ENCODE measurements at regions not wholly inside any gene's neighbourhood (a gene's known extent, or its start where the extent isn't known, plus 50 kb on each side); places are given as distances from the start of the nearest gene placed in this dataset.

DNA sequence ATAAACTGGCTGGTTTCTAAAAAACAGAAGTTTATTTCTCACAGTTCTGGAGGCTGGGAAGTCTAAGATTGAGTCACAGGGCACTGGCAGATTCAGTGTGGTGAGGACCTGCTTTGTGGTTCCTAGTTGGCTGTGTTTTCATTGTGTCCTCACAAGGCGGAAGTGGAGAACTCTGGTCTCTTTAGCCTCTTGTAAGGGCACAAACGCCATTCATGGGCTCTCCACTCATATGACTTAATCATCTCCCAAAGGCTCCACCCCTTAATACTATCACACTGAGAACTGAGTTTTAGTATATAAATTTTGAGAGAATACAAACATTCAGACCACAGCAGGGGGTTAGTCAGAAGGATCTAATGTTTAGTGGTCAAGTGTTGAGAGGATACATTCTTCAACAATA is 208.2 kb downstream of the SEC61B start:
- no peak for DNase-seq (ENCODE audit: extremely low read depth in 1 of 2, low read depth in 1 of 2)

DNA sequence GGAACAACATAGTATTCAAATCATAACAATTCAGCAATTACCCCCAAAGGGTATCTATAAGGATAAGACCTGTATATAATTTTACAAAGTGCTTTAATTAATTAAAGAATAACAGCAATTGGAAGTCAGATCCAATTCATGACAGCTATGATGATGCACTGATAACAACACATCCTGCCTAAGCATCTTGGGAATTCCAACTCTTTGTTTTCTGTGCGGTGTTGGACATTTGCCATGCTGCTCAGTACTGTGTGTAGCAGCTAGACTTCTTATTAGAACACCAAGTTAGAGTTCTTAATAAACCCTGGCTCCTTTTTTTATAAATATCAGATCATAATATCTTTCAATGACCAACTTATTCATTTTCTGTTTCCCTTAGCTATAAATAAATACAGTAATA is 209.0 kb downstream of the SEC61B start:
- no peak for DNase-seq (ENCODE audit: extremely low read depth in 1 of 2, low read depth in 1 of 2)

DNA sequence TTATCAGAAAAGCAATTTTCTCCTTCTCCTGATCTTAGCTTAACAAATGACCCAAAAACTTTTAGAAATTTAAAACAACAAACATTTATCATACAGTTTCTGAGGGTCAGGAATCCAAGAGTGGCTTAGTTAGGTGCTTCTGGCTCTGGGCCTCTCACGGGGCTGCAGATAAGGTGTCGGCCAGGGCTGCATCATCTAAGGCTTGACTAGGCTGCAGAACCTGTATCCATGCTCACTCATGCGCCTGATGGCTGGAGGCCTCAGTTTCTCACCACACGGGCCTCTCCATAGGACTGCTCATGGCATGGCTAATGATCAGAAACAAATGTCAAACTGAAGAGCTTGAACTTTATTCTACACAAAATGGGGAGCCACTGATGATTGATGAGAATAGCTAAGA is 210.0 kb downstream of the SEC61B start:
- no peak for DNase-seq (ENCODE audit: extremely low read depth in 1 of 2, low read depth in 1 of 2)

DNA sequence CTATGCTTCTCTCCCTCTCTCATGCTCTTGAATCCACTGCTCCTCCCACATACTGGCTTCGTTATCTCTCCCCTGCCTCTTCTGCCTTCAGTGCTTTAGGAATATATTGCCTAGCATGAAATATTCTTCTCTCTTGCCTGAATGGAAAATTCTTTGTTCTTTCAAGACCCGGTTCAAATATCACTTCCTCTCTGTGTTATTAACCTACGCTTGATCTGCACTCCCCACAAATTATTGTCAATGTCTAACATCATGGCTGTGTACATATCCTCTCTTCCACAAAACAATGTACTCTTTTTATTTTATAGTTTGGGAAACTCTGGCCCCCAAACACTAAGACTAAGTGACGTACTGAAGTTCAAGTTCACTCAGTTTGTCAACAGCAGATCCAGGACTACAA is 211.0 kb downstream of the SEC61B start:
- DNase-seq (ENCODE audit: extremely low read depth in 1 of 2, low read depth in 1 of 2), result no peak

DNA sequence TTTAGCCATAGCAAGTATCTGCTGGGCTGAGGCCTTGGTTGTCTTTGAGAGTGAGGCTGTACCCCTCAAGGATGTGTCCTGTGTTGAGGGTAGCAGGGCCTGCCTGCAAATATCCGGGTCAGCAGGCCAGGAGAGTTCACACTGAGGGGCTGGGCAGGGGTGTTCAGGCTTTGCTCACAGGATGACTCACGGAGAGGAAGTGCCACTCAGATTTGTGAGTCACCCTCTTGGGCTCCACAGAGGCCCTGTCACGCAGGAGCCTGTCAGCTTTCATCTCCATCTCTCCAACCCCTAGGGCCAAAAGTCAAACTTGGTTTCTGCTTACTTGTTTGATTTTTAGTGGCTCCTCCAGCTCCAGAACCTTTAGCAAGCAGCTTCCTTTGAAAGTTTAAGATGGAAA is 211.5 kb downstream of the SEC61B start:
- peak; percentile 45 to 71 for DNase-seq (ENCODE audit: extremely low read depth in 1 of 2, low read depth in 1 of 2)

DNA sequence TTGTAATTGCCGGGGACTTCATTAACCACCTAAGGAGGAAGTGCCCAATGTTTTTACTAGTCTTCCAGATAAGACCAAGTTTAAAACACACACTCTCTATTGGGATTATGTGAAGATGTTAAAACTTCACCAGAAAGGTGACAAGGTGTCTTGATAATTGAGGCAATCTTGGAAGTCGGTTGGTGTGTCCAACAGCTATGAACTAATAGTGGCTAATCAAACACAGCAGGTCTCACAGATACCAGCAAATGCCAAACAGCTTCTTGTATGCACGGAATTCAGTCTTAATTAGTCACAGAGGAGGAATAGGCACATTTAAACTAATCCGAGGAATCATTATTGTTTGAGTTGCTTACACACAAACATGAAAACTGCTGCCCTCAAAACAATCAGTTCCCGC is 214.5 kb downstream of the SEC61B start:
- no peak for DNase-seq (ENCODE audit: extremely low read depth in 1 of 2, low read depth in 1 of 2)

DNA sequence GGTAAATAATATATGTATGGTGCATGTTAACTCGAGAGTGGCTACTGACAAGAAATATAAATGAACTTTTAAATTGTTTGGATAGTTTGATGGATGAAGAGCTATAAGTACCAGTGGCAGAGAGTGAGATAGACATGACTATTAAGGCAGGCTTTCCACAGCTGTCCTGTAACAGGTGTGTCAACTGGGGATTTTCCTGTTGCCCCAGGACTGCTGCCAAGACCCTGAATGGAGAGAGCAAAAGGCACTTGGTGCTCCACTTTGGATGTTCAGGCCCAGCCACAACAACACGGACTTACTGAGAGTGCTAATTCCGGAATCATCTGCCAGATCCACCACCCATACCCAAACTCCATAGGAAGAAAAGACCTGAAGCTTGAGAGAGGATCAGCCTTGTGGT is 215.1 kb downstream of the SEC61B start:
- DNase-seq (ENCODE audit: extremely low read depth in 1 of 2, low read depth in 1 of 2), result no peak

DNA sequence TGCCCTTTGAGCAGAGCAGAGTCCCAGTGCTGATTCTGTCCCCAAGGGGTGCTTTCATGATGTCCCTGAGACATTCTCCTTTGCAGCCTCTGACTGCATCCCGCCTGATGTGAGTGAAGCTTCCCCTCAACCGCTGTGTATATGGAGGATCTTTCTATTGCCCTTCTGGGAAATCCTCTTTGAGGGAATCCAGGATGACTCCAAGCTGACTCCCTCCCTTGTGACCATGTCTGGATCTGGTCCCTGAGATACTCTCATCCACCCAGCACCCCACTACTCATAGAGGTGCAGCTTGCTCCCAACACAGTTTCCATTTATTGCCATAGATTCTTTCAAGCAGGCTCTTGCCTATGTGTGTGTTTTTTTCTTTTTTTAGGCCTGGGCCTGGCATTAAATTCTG is 216.5 kb downstream of the SEC61B start:
- DNase-seq (ENCODE audit: extremely low read depth in 1 of 2, low read depth in 1 of 2), result no peak

DNA sequence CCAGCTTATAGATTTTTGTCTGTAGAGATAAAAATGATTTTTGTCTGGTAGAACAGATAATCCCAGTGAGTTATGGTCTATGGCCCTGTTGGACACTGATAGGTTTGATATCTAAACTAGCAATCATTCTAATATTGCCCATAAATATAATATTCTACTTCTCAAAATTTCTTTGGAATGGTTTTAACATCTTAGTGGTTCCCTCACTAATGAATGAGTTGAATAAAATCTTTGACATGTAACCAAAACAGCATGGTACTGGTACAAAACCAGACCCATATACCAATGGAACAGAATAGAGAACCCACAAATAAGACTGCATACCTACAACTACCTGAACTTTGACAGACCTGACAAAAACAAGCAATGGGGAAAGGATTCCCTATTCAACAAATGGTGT is 219.7 kb downstream of the SEC61B start:
- DNase-seq (ENCODE audit: extremely low read depth in 1 of 2, low read depth in 1 of 2), result no peak

DNA sequence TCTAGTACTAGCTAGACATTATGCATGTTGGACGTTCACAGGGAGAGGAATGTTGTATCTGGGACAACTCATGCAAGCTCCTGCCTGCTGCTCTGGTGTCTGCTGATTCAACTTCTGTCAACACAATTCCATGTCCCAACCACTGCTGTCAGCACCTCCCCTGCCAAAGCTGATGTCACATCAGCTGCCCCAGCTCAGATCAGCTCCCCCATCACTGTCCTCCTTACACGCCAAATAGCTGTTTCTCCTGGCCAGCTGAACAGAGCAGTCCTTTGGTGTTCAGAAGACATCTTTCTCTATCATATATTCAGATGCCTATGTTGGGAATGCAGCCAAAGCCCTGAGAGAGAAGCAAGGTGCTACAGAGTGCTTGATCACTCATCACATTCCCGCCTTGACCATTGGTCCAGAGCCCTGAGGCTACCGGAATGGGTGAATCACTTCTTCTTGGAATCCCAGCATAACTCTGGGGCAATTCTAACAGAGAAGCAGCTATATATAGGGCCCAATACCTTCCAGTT is 223.3 kb downstream of the SEC61B start:
- DNase-seq (ENCODE audit: extremely low read depth in 1 of 2, low read depth in 1 of 2), result no peak

DNA sequence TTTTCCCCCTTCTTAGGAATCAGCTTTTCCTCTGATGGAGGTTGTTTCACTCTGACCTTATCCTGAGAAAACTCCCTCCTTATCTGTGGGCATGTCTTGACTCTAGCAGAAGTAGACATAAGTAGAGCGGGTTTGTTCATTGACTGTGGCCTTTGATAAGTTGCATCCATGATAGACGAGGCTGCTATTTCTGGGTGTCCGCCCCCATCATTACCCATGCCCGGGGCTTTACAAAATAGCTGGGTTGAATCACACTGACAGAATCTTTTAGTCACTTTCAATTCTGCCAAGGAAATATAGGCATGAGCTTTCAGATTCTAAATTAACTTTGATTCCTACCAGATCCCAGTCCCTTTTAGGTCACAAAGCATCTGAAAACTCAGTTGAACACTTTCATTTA is 223.8 kb downstream of the SEC61B start:
- no peak for DNase-seq (ENCODE audit: extremely low read depth in 1 of 2, low read depth in 1 of 2)

DNA sequence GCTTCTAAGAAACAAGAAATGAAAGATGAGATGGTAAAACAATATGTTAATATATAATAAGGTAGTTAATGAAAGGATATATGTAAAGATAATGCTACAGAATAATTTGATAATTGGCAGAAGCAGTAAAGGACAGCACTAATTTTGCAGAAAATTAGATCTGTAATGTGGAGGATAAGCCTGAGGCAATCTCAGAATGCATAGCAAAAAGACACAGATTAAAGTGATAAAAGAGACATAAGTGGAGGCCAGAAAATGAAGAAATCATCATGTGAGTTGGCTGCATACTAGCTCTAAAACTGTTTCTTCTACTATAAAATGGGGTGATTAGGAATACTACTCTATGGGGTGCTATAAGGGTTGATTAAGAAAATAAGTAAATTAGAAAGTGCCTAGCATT is 225.9 kb downstream of the SEC61B start:
- DNase-seq (ENCODE audit: extremely low read depth in 1 of 2, low read depth in 1 of 2), result no peak

DNA sequence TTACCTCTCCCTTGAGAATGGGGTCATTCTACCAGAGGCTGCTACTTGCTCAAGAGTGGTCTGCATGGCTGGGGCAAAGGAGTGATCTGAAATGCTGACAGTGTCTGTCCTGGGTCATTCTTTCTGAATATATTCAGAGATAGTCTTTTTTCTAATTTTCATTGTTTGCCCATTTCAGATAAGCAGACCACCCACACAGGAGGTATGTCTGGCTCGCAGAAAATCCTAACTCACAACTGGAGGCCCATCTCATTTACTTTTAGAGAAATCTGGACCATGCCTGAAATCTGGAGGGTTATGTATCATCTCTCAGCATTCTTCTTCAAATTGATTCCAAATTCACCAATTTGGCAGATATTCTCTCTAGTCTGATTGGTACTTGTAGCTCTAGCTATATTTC is 227.6 kb downstream of the SEC61B start:
- DNase-seq (ENCODE audit: extremely low read depth in 1 of 2, low read depth in 1 of 2), result no peak

DNA sequence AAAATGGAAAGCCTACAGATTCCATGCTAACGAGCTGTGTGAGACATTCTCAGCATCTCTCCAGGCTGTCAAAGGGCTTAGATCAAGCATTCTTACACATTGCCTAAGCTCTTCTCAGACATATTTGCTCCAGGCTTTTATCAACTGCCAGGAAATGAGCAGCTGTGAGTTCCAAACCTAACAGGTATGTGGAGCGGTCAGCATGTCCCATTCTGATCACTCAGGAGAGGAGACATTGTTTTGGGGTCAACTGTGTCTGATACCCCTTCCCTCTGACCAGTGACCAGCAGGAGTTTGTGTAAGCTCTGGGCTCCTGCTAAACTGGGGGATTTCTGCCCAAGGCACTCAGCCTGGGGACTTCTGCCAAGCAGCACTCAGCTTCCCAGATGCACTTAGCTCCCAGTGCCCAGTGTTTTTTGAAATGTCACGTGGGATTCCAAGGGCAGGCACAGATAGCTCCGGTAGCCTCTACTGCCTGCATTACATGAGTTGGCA is 229.1 kb downstream of the SEC61B start:
- no peak for DNase-seq (ENCODE audit: extremely low read depth in 1 of 2, low read depth in 1 of 2)

DNA sequence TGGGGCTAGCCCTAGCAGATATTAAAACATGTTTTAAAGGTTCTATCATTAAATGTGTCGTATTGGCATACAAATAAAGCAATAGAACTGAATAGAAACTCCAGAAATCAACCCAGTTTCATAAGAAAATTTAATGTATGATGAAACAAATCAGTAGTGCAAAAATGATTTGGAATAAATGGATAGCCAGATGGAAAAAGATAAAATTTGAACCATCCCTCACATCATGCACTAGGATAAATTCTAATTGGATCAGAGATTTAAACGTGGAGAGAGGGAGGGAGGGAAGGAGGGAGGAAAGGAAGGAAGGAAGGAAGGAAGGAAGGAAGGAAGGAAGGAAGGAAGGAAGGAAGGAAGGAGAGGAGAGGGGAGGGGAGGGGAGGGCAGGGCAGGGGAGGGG is 235.3 kb downstream of the SEC61B start:
- DNase-seq (ENCODE audit: extremely low read depth in 1 of 2, low read depth in 1 of 2), result no peak

DNA sequence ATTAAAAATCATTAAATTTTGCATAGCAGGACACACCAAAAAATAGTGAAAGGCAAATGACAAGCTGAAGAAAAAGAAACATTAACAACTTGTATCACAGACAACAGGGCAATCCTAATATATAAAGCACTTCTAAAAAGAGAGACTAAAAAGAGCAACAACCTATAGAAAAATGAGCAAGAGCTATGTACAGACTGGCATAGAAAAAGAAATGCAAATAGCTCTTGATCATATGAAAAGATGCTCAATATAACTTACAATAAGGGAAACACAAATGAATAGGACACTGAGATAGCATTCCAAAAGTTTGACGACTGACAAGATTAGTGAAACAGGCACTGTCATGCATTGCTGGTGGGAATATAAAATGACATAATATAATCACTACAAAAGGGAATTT is 235.9 kb downstream of the SEC61B start:
- no peak for DNase-seq (ENCODE audit: extremely low read depth in 1 of 2, low read depth in 1 of 2)

DNA sequence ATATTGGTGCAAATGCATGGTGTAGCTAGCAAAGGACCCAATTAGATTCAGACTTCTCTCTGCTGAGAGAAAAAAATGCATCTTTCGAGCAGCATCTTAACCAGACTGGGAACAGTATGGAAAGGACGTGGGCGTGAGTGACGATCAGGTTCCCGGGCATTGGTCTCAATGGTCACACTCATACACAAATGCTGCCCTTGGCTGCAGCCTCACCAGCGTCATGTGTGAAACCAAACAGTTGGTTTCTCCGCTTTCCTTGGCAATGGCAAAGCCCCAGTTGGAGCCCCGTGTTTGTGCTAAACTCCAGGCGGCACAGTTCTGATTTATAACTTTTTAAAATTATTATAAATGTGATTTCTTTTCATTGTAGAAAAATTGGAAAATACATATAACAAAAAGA is 237.8 kb downstream of the SEC61B start:
- no peak for DNase-seq (ENCODE audit: extremely low read depth in 1 of 2, low read depth in 1 of 2)

DNA sequence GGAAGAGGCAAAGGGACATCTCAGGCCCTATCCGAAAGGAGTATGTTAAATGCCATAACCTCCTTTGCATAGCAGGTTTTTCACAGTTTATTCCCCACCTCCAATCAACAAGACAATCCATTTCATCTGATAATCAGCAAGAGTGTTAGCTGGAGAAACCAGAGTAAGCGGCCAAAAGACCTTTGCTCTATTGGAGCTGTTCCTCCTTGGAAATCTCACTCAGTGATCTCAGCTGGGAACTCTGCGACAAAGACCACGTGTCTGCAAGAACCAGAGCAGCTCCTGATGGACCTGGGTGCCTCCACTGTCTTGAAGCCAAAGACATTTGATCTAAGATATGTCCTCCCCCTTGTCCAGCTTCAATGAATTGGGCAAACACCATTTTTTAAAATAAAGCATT is 241.0 kb downstream of the SEC61B start:
- DNase-seq (ENCODE audit: extremely low read depth in 1 of 2, low read depth in 1 of 2), result no peak

DNA sequence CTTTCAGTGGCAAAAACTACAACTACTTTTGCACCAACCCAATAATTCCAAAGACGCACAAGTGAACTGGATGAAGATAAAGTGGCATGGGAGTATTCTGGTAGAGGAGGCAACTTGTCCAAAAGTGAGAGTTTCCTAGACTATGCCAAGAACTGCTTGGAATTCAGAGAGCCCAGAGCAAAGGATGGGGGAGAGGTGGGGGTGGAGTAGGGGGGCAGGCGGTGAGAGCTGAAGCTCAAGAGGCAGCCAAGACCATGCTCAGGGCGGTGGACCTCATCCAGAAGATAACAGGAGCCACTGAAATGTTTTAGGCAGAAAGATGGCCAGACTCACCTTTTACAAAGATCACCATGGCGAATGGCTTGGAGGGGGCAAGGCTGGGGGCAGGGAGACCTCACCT is 242.5 kb downstream of the SEC61B start:
- DNase-seq (ENCODE audit: extremely low read depth in 1 of 2, low read depth in 1 of 2), result no peak

DNA sequence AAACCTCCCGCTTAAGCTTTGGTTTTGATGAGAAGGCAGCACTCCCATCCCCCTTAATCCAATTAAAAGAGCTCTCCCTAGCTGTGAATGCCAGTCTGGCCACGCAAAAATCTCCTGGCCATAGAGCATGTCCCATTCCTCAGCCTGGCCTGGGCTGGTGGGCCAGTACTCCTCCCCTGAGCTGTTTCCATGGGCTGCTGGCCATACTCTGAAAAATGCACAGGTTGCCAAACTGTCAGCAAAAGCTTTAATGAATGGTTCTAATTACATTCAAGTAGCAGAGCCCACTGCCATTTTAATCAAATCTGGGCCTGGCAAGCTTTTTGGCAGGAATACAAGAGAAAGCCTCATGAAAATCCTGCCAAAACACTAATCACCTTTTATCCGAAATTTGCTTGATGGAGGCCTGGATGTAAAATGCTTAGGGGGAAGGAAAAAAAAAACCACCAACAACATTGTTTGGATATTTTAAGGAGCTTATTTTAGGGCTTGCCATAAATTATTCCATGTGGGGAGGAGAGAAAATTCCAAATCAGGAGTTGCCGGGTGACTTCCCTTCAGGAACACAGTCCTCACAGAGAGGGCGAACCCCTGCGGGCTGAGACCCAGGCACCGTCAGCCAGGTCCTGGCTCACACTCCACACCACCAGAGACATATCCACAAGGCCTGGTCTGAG is 243.3 kb downstream of the SEC61B start:
- no peak for DNase-seq (ENCODE audit: extremely low read depth in 1 of 2, low read depth in 1 of 2)

DNA sequence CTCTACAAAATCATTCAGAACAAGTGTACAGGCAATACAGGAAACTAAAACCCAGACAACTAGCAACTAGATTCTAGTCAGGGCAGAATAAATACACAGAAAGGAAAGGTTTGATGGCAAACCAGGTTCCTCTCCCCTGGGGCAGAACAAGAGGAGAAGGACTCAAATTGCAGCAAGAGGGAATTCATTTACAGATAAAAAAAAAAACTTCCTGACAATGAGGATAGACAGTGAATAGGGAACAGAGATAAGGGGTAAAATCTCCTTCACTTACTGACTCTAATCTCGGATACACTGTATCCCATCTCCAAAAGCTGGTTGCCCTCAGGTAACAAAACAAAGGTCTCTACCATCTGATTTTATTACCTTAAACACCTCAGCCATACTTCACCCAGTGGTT is 244.0 kb downstream of the SEC61B start:
- DNase-seq (ENCODE audit: extremely low read depth in 1 of 2, low read depth in 1 of 2), result no peak

DNA sequence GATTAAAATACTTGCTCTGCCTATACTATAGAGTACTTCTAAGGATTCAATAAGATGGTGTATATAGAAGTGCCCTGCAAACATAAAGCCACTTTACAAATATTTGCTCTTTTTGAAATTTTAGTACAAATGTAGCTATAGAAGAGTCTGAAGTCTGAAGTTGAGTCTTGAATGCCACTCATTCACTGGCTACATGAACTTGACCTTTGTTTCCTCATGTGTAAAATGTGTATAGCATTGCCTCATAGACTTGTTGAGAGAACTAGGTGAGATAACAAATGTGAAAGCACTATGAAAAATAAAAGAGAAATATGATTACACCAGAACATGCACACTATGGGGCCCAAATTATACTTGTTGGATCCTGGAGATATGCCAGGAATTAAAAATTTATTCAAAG is 244.7 kb downstream of the SEC61B start:
- no peak for DNase-seq (ENCODE audit: extremely low read depth in 1 of 2, low read depth in 1 of 2)

DNA sequence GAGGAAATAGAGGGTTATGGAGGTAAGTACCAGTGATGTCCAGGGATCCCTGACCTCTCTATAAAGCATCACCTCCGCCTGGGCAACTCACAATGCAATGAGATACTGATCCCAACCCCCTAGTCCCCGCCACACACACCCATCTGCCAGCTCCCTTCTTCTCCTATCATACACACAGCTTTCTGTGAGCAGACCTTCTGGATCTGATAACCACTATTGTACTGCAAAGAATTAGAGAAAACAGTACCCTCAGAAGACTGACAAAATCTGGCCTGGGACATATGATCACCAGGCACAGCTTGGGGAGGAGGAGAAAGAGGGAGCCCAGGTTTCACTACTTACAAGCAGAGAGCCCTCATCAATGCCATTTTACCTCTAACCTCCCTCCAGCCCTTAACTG is 249.0 kb downstream of the SEC61B start:
- DNase-seq (ENCODE audit: extremely low read depth in 1 of 2, low read depth in 1 of 2), result no peak
